CD14-positive monocyte (primary cell): ENCODE measurements at regions not wholly inside any gene's neighbourhood (a gene's known extent, or its start where the extent isn't known, plus 50 kb on each side); places are given as distances from the start of the nearest gene placed in this dataset.

Experiments used
- DNase-seq, 3 donors: peaks; one replicate each; pipeline ENCODE4 v3.0.0-alpha.2; 2011 to 2022
- H2AFZ ChIP-seq: 2 replicates; pipeline ENCODE4 v1.6.0; 2012; ENCODE audit warnings: mild to moderate bottlenecking, low read depth, low read length, inconsistent platforms; ENCODE audit not compliant: insufficient read depth, poor library complexity, severe bottlenecking
- H3K27ac ChIP-seq, 2 donors: 1 replicate in 1 of 2; 2 replicates in 1 of 2; pipeline ENCODE4 v1.5.1; 2012 to 2013; ENCODE audit warnings: low read length in 2 of 2, control low read depth in 1 of 2, inconsistent platforms in 1 of 2, low read depth in 1 of 2, mild to moderate bottlenecking in 1 of 2
- H3K27me3 ChIP-seq, 2 donors: one replicate each; pipeline versions ENCODE4 v1.6.0 to v1.6.1; 2011 to 2013; ENCODE audit warnings: low read length in 2 of 2; ENCODE audit not compliant: control insufficient read depth in 2 of 2, insufficient read depth in 2 of 2
- H3K36me3 ChIP-seq, 2 donors: replicated peaks in 1 of 2; 1 replicate in 1 of 2; 2 replicates in 1 of 2; pipeline versions ENCODE4 v1.5.1 to v1.6.1; 2012 to 2013; ENCODE audit warnings: low read length in 2 of 2, control low read depth in 1 of 2, inconsistent platforms in 1 of 2, mild to moderate bottlenecking in 1 of 2; ENCODE audit not compliant: insufficient read depth in 2 of 2, control insufficient read depth in 1 of 2
- H3K4me1 ChIP-seq, 2 donors: 1 replicate in 1 of 2; 2 replicates in 1 of 2; pipeline versions ENCODE4 v1.5.1 to v1.6.1; 2012 to 2013; ENCODE audit warnings: low read length in 2 of 2, control low read depth in 1 of 2, inconsistent platforms in 1 of 2, mild to moderate bottlenecking in 1 of 2, moderate library complexity in 1 of 2; ENCODE audit not compliant: insufficient read depth in 2 of 2, control insufficient read depth in 1 of 2
- H3K4me2 ChIP-seq: replicated peaks from 2 replicates; pipeline ENCODE3; 2012; ENCODE audit warnings: low read length, moderate library complexity, mild to moderate bottlenecking; ENCODE audit not compliant: poor library complexity, severe bottlenecking; ENCODE audit errors: extremely low read depth
- H3K4me3 ChIP-seq, 3 experiments: fragments of 200-600 bp in 1 of 3; sonication (generic) in 1 of 3; replicated peaks in 1 of 3; 1 replicate in 2 of 3; 2 replicates in 1 of 3; pipeline ENCODE4 v1.5.1; 2011 to 2013; ENCODE audit warnings: low read length in 3 of 3, mild to moderate bottlenecking in 3 of 3, control low read depth in 2 of 3, low read depth in 2 of 3, inconsistent platforms in 1 of 3, moderate library complexity in 1 of 3
- H3K79me2 ChIP-seq: 2 replicates; pipeline ENCODE4 v1.6.0; 2012; ENCODE audit warnings: mild to moderate bottlenecking, control low read depth, inconsistent platforms, low read length, moderate library complexity; ENCODE audit not compliant: insufficient read depth
- H3K9ac ChIP-seq: 2 replicates; pipeline ENCODE4 v1.6.0; 2017; ENCODE audit warnings: low read length, mild to moderate bottlenecking; ENCODE audit not compliant: insufficient read depth, poor library complexity, severe bottlenecking
- H3K9me3 ChIP-seq, 2 donors: replicated peaks in 1 of 2; 1 replicate in 1 of 2; 2 replicates in 1 of 2; pipeline versions ENCODE4 v1.5.1 to v1.6.1; 2012 to 2013; ENCODE audit warnings: low read length in 2 of 2, control low read depth in 1 of 2; ENCODE audit not compliant: control insufficient read depth in 1 of 2, insufficient read depth in 1 of 2
- H4K20me1 ChIP-seq: 2 replicates; pipeline ENCODE4 v1.6.0; 2012; ENCODE audit warnings: mild to moderate bottlenecking, low read length, control low read depth, moderate library complexity; ENCODE audit not compliant: insufficient read depth
- H3K27ac Mint-ChIP-seq, 7 donors: one replicate each; pipeline ENCODE4 v1.8.0; 2020; ENCODE audit warnings: mild to moderate bottlenecking in 7 of 7, mixed read lengths in 7 of 7, moderate library complexity in 6 of 7, inconsistent platforms in 2 of 7
- H3K27me3 Mint-ChIP-seq, 3 donors: one replicate each; pipeline ENCODE4 v1.8.0; 2021 to 2022; ENCODE audit warnings: low read depth in 3 of 3, mild to moderate bottlenecking in 3 of 3, mixed read lengths in 3 of 3, moderate library complexity in 3 of 3, inconsistent platforms in 1 of 3
- H3K36me3 Mint-ChIP-seq, 2 donors: one replicate each; pipeline ENCODE4 v1.8.0; 2020; ENCODE audit warnings: mixed read lengths in 2 of 2, inconsistent platforms in 1 of 2, mild to moderate bottlenecking in 1 of 2
- H3K4me1 Mint-ChIP-seq: one replicate; pipeline ENCODE4 v1.8.0; 2020; ENCODE audit warnings: mild to moderate bottlenecking, mixed read lengths
- H3K4me3 Mint-ChIP-seq, 2 donors: one replicate each; pipeline ENCODE4 v1.8.0; 2020; ENCODE audit warnings: mild to moderate bottlenecking in 2 of 2, mixed read lengths in 2 of 2, moderate library complexity in 1 of 2
- H3K9me3 Mint-ChIP-seq, 7 donors: one replicate each; pipeline ENCODE4 v1.8.0; 2020 to 2022; ENCODE audit warnings: mixed read lengths in 7 of 7, mild to moderate bottlenecking in 6 of 7, moderate library complexity in 6 of 7, inconsistent platforms in 2 of 7
- CTCF ChIP-seq: fragments of 200-600 bp; IDR thresholded peaks from one replicate; pipeline ENCODE4 v1.8.0; 2022; ENCODE audit warnings: antibody characterized with exemption, mild to moderate bottlenecking
- WGBS: methylation state at CpG from one replicate; pipeline ENCODE4 v1.1.5; 2013; ENCODE audit warnings: missing lambda C conversion rate; ENCODE audit not compliant: insufficient coverage; 5-methylcytosine and 5-hydroxymethylcytosine counted together
- intact Hi-C, 2 donors: fragments of 100-400 bp; cut with micrococcal nuclease; formaldehyde crosslinking; loops; one replicate each; pipeline versions ENCODE4 v1.15.0 to v1.15.1; 2023

GRCh38 chr7:24381894-24382505 is 98.0 kb downstream of the NPY start:
- no peak overlapping the region for H3K27ac Mint-ChIP-seq
- Histone ChIP-seq H3K79me2 (no peaks in the 10 kb centered on the region), H3K4me1 (no peaks in the 10 kb centered on the region), H4K20me1 (no peaks in the 10 kb centered on the region), H3K36me3 (no peaks in the 10 kb centered on the region), H3K27ac (no peak overlapping the region), H3K9ac (no peak overlapping the region), H3K4me2 (no peak overlapping the region), H3K9me3 (no peaks in the 10 kb centered on the region), H3K4me3 (no peak overlapping the region), H2AFZ (no peak overlapping the region), H3K27me3 (no peaks in the 10 kb centered on the region)
- WGBS, result 100% methylated on average over 1 of the region's 6 CpGs
- H3K9me3 Mint-ChIP-seq, result no peaks in the 10 kb centered on the region
- H3K27me3 Mint-ChIP-seq, result peaks cover 0 to 3% (median 0%) of the 10 kb centered on the region in 3 donors
- no peak overlapping the region for H3K4me3 Mint-ChIP-seq
- no peaks in the 10 kb centered on the region for H3K4me1 Mint-ChIP-seq
- no peaks in the 10 kb centered on the region for H3K36me3 Mint-ChIP-seq
- intact Hi-C loops, result no loop called here
- no peak for DNase-seq
- no peak for TF ChIP-seq CTCF

- Histone ChIP-seq H4K20me1 (no peaks in the 10 kb centered on the region), H3K27me3 (no peaks in the 10 kb centered on the region), H3K27ac (no peak overlapping the region), H3K9me3 (no peaks in the 10 kb centered on the region), H3K4me2 (no peak overlapping the region), H3K4me3 (no peak overlapping the region), H3K9ac (no peak overlapping the region), H2AFZ (no peak overlapping the region), H3K36me3 (no peaks in the 10 kb centered on the region), H3K4me1 (no peaks in the 10 kb centered on the region), H3K79me2 (no peaks in the 10 kb centered on the region)
- Mint-ChIP-seq H3K36me3 (no peaks in the 10 kb centered on the region), H3K27ac (no peak overlapping the region), H3K27me3 (peaks cover 0 to 3% (median 0%) of the 10 kb centered on the region in 3 donors), H3K9me3 (no peaks in the 10 kb centered on the region), H3K4me1 (no peaks in the 10 kb centered on the region), H3K4me3 (no peak overlapping the region)
- intact Hi-C loops, result no loop called here
- DNase-seq, result no peak
- WGBS, result no CpG with 5 or more reads among the region's 1 CpG
- TF ChIP-seq CTCF, result no peak
Observed at GRCh38 chr7:24383055-24383454, 99.1 kb downstream of the NPY start.
